ENCODE measurements at regions not wholly inside any gene's neighbourhood (a gene's known extent, or its start where the extent isn't known, plus 50 kb on each side); places are given as distances from the start of the nearest gene placed in this dataset.
A peak's percentile ranks its signal among the peaks of the same experiment; 100 is the strongest.

- DNase-seq = no peak
Measured at GRCh38 chr18:28903306-28903705, 726.4 kb upstream of the CDH2 start.

- no peak for DNase-seq
Measured at GRCh38 chr18:28890791-28891190, 713.9 kb upstream of the CDH2 start.

GRCh38 chr18:28884304-28884703 is 707.4 kb upstream of the CDH2 start:
- DNase-seq = no peak

GRCh38 chr18:28880856-28881255 is 703.9 kb upstream of the CDH2 start:
- DNase-seq = no peak

- no peak for DNase-seq
Measured at GRCh38 chr18:28875059-28875458, 698.1 kb upstream of the CDH2 start.

- no peak for DNase-seq
Measured at GRCh38 chr18:28863396-28863795, 686.5 kb upstream of the CDH2 start.

- no peak for DNase-seq
Measured at GRCh38 chr18:28858248-28858647, 681.3 kb upstream of the CDH2 start.

GRCh38 chr18:28855989-28856388 is 679.1 kb upstream of the CDH2 start:
- DNase-seq = no peak

- no peak for DNase-seq
Measured at GRCh38 chr18:28855524-28855923, 678.6 kb upstream of the CDH2 start.

- no peak for DNase-seq
Measured at GRCh38 chr18:28854964-28855363, 678.0 kb upstream of the CDH2 start.

GRCh38 chr18:28846958-28847357 is 670.0 kb upstream of the CDH2 start:
- DNase-seq = no peak

GRCh38 chr18:28837100-28837499 is 660.2 kb upstream of the CDH2 start:
- no peak for DNase-seq

GRCh38 chr18:28834889-28835288 is 658.0 kb upstream of the CDH2 start:
- DNase-seq = no peak

- no peak for DNase-seq
Measured at GRCh38 chr18:28831908-28832307, 655.0 kb upstream of the CDH2 start.

- no peak for DNase-seq
Measured at GRCh38 chr18:28831476-28831875, 654.5 kb upstream of the CDH2 start.

- no peak for DNase-seq
Measured at GRCh38 chr18:28826107-28826506, 649.2 kb upstream of the CDH2 start.

- no peak for DNase-seq
Measured at GRCh38 chr18:28824183-28824574, 647.2 kb upstream of the CDH2 start.

- DNase-seq = no peak
Measured at GRCh38 chr18:28823506-28824182, 646.7 kb upstream of the CDH2 start.

- DNase-seq = peak; percentile 12
Measured at GRCh38 chr18:28820353-28820752, 643.4 kb upstream of the CDH2 start.

- no peak for DNase-seq
Measured at GRCh38 chr18:28816155-28816554, 639.2 kb upstream of the CDH2 start.

- no peak for DNase-seq
Measured at GRCh38 chr18:28814365-28814764, 637.4 kb upstream of the CDH2 start.

GRCh38 chr18:28808373-28808772 is 631.4 kb upstream of the CDH2 start:
- DNase-seq = no peak

- DNase-seq = no peak
Measured at GRCh38 chr18:28805491-28805890, 628.6 kb upstream of the CDH2 start.

GRCh38 chr18:28804512-28805202 is 627.7 kb upstream of the CDH2 start:
- peak; percentile 4 for DNase-seq

GRCh38 chr18:28802546-28802945 is 625.6 kb upstream of the CDH2 start:
- DNase-seq = no peak
